Kidney capillary endothelial cell (primary cell): ENCODE measurements at regions not wholly inside any gene's neighbourhood (a gene's known extent, or its start where the extent isn't known, plus 50 kb on each side); places are given as distances from the start of the nearest gene placed in this dataset.
"Not testable (repeated sequence)": the region's sequence is repeated elsewhere in the genome, so short reads cannot be mapped to it uniquely, and the experiment has no call there.

Source experiments
- DNase-seq: peaks from one replicate; pipeline ENCODE4 v3.0.0-alpha.2; 2018; ENCODE audit warnings: low spot score

DNA sequence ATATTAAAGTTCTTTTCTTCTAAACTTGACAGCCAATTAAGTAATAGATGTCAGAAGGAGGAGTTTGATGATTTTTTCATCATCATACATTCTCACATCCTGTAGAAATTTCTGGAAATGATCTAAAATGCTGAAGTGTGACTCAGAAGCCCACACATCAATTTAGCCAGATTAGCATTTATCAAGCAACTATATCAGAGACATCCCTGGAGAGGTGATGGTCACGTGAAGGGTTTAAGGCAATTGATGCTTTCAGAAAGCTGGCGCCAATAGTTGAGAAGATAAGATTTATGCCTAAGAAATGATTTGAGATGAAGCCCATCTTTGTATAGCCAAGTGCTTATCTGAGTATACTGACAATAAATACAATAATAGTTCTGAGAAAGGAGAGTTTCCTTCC lies 162.9 kb upstream of the RORB start:
- no peak for DNase-seq

DNA sequence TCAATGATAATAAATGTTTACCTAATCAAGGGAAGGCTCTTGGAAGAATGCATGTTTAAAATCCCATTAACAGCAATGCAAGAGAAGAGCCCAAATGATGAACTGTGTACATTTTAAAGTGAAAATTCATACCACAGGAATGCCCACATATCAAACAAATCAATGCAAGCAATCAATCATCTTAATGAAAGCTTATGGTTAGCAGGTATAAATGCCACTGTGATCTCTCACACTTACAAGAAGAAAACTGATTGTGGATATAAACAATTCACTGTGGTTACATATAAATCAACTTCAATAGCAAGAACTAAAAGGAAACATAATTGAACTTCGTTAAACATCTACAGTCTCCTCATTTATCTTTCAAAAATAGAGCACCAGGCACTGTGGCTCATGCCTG lies 161.0 kb upstream of the RORB start:
- DNase-seq, result no peak

DNA sequence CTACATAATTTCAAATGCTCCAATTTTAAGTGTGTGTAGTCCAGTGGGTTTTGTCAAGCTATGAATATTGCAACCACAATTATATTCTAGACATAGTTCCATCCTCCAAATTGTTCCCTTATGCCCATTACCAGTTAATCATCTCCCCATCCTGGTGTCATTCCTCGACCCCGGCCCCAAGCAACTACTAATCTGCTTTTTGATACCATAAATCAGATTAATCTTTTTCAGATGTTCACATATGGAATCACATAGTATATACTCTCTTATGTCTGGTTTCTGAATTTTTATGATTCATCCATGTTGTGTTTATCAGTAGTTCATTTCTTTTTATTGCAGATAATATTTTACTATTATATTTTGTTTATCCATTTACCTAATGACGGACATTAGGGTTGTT lies 148.4 kb upstream of the RORB start:
- DNase-seq, result no peak

DNA sequence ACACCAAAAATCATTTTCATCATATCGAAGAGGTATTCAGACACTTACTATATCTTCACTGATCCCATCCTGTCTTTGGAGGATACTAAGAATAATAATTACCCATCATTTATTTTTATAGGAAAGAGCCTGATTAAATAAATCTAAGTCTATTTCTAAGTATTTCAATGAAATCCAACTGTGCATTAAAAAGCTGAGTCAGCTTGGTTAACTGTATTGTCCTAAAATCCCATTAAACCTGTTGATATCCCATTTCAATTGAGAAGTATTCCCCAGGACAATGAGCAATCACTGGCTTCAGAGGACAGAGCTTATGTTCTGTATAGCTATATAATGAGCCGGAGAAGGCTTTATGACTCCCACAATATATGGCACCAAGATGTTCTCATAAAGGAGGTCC lies 142.0 kb upstream of the RORB start:
- DNase-seq, result no peak

DNA sequence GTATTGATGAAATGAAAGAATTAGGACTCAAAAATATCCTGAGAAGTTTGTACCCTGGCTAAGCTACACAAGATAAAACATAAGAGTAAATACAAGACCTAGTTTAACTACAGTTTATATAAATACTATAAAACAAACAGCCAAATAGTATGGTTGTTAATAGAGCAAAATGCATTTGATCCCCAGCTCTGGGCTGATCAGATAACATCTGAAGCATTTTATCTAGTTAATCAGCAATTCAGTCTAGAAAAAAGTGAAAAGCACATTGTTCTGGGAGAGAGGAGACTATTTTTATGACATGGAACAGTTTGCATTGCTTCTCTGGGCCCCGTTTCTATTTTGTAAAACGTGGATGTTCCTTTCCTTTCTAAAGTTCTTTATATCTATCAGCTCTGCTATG lies 139.6 kb upstream of the RORB start:
- DNase-seq, result no peak

DNA sequence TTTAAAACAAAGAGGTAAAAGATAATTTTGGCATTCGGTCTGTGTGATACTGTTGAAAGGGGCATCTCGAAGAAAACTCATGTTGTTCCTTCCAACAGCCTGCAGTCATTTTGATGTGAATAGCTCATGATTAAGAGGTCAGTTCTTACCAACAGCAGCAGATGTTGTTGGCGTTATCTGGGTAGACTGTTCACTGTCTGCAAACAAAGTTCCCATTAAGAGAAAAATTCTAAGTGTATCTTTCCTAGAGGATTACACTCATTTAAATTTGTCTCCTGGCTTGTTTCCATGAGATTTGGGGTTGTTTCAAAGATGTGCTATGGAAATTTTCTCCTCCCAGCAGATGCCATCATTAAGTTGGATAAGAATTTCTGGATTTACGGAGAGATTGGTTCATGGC lies 138.2 kb upstream of the RORB start:
- DNase-seq, result no peak

DNA sequence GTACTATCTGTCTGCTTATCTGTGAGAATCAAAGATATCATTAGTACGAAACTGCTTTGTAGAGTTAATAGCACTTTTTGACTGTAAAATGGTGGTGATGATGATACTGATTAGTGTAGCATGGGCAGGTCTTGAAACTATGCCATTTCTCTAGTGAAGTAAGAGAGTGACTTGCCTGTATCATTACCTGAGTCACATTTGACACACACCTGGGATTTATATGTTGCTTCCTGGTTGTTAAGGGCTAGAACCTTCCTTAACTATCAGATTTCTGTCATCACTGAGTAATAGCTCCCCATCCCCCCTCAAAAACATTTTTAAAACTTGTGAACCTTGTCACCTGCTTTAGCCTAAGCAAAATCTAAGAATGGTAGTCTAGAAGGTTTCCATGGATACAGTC lies 135.6 kb upstream of the RORB start:
- DNase-seq, result no peak

DNA sequence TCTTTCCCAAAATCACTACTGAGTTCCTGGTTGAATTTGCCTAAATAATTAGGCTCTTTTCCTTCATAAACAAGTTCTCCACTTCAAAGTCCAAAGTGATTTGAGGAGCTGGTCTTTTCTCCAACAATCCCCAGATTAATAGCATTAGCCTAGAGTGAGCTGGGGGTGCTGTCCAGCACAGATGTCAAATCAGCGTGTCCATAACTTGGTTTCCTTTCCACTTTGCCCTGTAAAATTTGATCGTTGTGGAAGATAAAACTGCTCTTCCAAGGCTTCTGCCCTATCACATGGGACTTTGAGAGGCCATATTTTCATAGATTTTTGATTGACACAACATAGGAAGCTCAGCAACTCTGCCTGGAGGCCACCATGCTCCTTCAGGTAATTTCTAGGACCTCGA lies 134.7 kb upstream of the RORB start:
- no peak for DNase-seq

DNA sequence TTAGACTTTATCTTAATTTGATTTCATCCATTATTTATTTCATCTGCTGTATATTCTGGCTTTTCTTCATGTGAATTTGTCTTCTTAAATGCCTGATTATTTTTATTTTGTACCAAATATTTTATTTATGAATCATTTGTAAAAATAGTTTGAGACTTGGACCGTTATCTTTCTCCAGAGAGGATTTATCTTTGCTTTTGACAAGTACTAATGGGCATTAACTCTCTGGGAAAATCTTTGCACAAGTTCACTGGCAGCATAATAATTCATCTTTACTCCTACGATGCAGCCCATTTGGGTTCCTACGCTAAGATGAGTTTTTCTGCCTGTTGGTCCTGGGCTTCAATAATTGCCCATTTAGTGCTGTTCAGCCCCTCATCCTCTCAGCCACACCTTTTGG lies 131.0 kb upstream of the RORB start:
- no peak for DNase-seq

DNA sequence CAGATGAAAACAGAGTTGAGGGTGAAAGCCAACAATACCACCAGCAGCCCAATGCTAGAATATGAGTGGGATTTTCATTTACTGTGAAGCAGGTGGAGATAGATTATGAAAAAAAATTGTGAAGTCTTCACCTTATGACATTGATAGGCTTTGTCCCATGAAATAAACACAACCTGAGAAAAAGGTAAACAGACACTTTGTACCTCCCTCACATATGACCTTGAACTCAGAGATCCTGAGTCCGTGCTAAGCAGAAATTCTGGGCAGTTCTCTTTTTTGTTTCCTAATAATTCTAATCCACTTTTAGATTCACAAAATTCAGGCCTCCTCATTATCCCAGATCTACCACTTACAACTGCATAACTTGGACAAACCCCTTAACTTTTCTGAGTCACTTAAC lies 127.3 kb upstream of the RORB start:
- DNase-seq, result no peak

DNA sequence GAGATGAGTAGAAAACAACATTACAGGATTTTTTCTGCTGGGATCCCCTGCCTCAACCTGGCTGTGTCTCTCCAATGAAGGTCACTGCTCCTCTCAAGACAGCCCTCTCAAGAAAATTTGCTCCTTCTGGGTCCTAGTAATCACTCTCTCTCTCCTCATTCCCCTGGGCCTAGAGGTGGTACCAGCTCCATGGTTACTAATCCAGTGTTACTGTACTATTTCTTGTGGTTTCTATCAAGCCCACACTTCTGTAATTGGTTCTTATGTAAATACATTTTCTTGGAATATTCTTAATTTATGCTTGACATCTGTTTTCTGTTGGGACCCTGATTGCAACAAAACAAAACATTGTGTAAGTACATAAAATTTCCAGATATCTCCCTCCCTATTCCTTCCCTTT lies 123.8 kb upstream of the RORB start:
- no peak for DNase-seq

DNA sequence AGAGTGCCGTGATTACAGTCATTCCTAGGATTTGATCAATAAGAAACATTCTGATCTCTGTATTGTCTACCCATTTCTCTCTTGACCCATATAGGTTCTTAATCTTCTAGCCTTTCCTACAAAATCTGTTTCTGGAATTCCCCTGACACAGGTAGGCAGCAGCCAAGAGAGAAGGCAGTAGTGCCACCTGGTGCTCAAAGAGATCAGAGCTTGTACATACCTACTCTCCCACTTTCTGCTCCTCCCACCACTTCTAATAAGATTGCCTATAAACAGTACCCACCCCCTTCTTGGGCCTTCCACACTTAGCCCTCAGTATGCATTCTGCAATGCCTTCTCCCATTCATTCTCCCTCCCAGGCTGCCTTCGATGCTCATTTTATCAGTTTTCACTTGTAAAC lies 117.4 kb upstream of the RORB start:
- no peak for DNase-seq

DNA sequence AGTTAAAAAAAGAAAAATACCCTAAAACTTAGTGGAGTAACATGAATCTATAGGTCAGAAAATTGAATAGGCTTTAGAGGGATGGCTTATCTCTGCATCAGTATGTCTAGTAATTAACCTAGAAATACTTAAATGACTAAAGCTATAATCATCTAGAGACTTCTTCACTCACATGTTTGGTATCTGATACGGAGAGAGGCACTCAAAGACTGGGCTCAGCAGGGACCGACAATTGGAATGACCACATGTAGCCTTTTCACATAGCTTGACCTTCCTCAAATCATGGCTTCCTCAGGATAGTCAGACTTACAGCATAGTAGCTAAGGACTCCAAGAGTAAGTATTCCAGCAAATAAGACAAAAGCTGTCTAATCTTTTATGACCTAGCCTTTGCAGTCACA lies 105.3 kb upstream of the RORB start:
- DNase-seq, result no peak

DNA sequence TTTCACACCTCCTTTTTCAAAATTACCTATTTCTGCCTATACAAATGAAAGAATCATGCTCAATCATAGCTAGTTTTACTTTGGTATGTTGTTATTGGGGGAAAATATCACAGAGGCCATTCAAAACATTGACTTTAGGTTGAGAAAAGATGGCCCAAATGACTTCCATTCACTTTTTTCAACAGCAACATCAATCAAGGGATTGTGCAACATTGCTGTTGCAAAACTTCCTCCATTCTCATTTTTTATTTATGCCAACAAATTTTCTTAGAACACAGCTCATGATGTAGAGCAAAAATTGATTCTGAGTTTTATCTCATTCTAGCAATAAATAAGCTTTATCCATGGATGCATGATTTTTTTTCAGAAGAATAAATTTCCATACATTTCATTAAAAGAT lies 93.6 kb upstream of the RORB start:
- DNase-seq, result no peak

DNA sequence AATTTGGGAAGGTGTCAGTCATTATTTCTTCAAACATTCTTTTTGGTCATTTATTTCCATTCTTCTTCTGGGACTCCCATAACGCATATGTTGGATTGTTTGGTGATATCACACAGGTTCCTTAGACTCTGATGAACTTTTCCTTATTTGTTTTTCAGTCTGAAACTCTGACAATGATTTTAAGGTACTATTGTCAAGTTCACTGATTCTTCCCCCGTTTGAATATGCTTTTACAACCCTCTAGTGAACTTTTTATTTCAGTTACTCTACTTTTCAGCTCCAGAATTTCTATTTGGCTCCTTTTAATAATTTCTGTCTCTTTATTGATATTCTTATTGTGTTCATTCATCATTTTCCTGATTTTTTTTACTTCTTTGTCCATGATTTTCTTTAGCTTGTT lies 92.5 kb upstream of the RORB start:
- DNase-seq, result no peak

DNA sequence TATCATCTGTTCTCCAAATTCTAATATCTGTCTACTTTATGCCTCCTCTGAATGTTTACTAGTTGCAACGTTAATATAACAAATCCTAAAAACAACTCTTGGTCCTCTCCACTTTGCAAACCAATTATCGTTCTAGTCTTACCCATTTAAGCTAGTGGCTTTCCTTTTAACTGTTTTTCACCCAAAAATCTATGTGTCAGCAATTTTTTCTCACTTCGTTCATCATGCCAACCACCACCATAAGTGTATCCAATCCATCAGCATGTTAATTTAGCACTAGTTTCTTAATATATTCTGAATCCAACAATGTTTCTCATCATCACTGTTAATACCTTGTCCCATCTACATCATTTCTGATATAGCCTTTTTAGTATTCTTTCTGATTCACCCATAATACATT lies 90.0 kb upstream of the RORB start:
- no peak for DNase-seq

DNA sequence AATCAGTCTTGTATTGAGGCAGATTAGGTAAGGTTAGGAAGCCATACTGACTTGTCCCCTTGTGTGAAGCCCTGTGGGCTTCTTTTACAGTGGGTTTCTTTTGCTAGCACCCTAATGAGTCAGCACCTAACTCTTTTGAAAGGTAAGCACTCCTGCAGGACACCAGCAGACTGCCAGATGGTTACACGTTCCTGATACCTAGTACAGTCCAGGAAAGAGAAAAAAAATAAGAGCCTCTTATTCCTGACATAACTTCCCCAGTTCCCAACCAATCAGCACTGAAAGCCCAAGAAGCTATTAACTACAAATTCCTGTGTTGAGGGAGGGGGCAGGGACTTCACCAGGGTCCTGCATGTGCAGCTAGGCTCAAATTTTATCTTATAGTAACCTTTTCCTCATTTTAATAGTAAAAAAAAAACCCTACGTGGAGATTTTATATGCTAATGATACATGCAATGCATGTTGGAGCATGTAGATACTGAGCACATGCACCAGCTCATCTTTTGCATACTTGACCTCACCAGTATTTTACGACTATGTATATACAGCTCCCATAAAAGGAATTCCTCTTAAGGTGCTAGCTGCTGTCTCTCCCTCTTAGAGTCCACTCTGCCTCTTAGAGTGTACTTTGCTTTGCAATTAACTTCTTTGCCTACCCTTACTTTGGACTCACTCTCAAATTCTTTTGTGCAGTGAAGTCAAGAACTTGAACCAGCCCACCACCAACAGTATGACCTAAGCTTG lies 84.7 kb upstream of the RORB start:
- no peak for DNase-seq

DNA sequence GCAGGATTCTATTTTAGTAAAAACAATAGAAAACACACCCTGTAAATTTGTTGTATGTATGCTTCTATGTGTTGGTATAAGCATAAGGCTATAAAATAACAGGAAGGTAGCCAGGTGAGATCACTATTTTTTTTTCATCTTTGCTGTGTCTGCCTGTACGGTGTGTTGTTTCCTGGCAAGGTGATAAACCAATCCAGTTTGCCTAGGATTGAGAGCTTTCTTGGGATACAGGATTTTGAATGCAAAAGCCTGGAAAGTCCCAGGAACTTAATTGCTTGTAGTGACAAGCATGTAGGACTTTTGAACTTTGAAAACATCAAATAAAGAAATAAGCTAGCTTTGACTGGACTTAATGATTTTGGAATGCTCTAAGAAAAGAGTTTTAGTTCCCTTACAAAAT lies 83.3 kb upstream of the RORB start:
- no peak for DNase-seq

DNA sequence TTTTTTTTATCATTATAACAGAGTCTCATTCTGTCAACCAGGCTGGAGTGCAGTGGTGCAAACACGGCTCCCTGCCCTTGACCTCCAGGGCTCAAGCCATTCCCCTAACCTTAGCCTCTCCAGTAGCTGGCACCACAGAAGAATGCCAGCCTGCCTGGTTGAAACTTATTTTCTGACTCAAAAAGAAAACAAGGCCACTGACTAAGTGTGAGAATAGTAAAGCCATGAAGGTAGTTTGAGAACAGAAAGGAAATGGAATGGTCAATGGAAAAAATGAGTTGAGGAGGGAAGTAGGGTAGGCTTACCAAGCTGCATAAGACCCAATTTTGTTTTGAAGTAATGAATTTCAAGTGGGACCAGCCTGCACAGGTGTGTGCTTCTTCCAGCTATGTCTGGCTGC lies 82.8 kb upstream of the RORB start:
- DNase-seq, result no peak

DNA sequence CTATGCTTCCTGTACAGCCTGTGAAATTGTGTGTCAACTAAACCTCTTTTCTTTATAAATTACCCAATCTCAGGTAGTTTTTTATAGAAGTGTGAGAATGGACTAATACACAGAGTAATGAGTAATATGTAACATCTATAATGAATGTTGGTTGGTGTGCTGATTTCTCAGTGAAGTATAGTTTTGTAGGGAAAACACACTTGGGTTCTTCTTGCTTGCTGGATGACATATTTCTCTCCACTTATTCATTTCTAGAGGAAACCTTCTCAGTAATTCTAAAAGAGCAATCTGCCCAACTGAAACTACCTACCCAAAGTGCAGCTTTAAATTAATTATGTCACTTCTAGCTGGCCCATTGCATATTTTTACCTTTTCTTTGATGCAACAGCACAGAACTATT lies 81.1 kb upstream of the RORB start:
- no peak for DNase-seq

DNA sequence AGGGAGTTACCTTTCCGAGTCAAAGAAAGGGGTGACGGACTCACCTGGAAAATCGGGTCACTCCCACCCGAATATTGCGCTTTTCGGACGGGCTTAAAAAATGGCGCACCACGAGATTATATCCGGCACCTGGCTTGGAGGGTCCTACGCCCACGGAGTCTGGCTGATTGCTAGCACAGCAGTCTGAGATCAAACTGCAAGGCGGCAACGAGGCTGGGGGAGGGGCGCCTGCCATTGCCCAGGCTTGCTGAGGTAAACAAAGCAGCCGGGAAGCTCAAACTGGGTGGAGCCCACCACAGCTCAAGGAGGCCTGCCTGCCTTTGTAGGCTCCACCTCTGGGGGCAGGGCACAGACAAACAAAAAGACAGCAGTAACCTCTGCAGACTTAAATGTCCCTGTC lies 72.6 kb upstream of the RORB start:
- not testable (repeated sequence) for DNase-seq

DNA sequence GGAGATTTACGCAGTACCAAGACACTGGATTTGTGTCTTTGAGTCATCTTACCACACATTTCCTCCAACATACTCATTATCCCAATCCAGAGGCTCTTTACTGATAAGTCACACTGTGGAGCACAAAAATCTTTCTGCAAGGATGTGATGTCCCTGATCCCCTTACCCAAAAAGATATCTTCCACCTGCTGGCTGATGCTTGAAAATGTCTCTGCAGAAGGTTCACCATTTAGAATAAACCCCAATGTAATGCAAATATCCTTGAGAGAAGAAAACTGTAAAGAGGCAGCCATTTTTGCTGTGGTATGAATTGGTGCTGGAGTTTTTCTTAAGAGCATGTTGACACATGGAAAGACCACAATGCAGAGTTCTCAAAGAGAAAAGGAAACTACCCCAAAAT lies 65.7 kb upstream of the RORB start:
- DNase-seq, result no peak

DNA sequence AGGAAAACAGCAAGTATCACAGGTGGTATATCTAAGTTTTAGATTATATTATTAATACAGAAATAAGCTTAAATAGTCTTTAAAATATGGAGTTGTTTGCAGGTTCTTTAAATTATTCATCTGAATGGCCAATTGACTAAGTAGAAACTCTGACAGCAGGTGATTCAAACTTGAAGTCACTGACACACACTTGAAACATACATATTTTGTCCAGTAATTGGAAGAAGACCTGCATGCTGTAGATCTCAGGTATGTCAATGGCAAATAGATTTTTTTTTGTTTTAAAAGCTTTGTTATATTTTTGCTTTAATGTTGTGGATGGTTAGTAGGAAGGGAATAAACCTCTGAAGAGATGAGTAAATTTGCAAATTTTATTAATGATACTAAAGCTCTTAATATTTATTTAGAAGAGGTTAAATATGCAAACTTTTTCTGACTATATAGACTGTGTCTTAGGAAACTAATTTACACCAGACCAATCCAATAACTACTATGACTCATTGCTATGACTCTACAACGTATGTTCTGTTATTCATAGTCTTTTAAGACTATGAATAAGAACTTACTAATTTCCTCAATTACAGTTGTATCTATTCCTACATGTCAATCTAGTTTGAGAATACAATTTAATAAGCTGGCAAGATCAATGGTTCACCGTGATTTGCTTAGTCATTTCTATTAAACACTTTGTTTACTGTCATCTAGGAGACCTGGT lies 53.9 kb upstream of the RORB start:
- DNase-seq, result no peak

DNA sequence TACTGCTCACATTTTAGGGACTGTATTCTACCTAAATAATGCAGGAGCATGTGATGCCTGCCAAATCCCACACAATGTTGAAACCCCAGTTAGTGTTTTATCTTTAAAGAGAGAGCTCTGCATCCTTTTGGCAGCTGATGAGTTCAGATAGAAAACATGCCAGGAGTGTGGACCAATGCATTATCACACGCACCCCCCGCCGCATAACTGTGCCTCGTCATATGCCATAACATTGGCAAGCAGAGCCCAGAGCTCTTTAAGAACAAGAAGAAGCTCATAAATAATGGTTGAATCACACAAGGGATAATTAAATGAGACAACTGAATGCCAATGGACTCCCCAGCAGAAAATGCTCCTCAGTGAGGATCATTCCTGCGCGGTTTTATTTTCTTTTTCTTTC lies 52.8 kb upstream of the RORB start:
- DNase-seq, result no peak
